ENCODE measurements at regions not wholly inside any gene's neighbourhood (a gene's known extent, or its start where the extent isn't known, plus 50 kb on each side); places are given as distances from the start of the nearest gene placed in this dataset.

DNA sequence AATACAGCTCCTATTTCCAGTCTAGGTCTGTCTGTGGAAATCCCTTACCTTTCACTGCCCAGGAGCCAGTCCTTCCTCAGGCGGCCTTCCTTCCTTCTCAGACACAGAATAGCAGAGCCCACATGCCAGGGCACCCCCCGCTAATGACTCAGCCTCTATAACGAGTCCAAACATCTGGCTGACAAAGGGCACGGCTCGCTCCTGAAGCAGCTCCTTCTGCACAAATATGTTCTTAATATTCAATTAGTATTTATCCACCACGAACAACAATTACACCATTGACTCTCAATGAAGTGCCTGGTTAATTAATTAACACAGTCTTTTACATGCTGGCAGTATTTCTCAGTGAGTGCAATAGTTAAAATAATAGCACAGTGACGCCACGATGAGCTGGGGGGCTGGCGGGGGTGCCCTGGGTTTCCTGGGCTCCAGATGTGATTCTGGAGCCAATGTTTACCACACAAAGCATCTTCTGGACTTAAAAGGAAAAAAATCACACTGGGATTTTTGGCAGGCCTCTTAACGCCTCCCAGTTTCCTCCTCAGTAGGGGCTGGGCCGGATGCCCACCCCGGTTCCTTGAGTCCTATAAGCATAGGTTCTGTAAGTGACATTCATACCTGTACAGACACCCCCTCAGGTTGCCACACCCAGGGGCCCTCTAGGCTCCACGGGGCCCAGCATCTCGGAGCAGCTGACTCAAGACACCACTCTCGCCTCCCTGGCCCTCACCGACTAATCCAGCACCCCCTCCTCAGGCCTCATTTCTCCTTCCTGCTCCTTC is 158.6 kb upstream of the MLN start:
- no peaks in the 10 kb centered on the region for H3K79me2 ChIP-seq (ENCODE audit: insufficient read depth, low read length)
- TF ChIP-seq, protein P1, sequence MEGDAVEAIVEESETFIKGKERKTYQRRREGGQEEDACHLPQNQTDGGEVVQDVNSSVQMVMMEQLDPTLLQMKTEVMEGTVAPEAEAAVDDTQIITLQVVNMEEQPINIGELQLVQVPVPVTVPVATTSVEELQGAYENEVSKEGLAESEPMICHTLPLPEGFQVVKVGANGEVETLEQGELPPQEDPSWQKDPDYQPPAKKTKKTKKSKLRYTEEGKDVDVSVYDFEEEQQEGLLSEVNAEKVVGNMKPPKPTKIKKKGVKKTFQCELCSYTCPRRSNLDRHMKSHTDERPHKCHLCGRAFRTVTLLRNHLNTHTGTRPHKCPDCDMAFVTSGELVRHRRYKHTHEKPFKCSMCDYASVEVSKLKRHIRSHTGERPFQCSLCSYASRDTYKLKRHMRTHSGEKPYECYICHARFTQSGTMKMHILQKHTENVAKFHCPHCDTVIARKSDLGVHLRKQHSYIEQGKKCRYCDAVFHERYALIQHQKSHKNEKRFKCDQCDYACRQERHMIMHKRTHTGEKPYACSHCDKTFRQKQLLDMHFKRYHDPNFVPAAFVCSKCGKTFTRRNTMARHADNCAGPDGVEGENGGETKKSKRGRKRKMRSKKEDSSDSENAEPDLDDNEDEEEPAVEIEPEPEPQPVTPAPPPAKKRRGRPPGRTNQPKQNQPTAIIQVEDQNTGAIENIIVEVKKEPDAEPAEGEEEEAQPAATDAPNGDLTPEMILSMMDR (IDR thresholded peaks at IDR 0.05; ENCODE audit: low read length), result no peak
- no peak for TF ChIP-seq EZH2 (IDR thresholded peaks at IDR 0.05; ENCODE audit: borderline replicate concordance, low read length)
- H3K27me3 ChIP-seq (ENCODE audit: insufficient read depth, low read length), result no peaks in the 10 kb centered on the region
- no peak overlapping the region for H3K9ac ChIP-seq (ENCODE audit: low read length)
- H3K36me3 ChIP-seq (ENCODE audit: insufficient read depth, low read length), result no peaks in the 10 kb centered on the region
- H3K4me3 ChIP-seq (ENCODE audit: low read depth, low read length, poor library complexity, severe bottlenecking), result no peak overlapping the region
- no peaks in the 10 kb centered on the region for H3K9me3 ChIP-seq (ENCODE audit: low read length)
- H2AFZ ChIP-seq (ENCODE audit: low read length), result no peak overlapping the region
- no peaks in the 10 kb centered on the region for H4K20me1 ChIP-seq (ENCODE audit: insufficient read depth, low read length)
- no peaks in the 10 kb centered on the region for H3K9me2 ChIP-seq (ENCODE audit: low read depth, low read length)
- H3K4me1 ChIP-seq (ENCODE audit: insufficient read depth, low read length, severe bottlenecking), result no peaks in the 10 kb centered on the region
- no peaks in the 10 kb centered on the region for H3F3A ChIP-seq (ENCODE audit: insufficient read depth, low read length)
- no peak overlapping the region for H3K4me2 ChIP-seq (ENCODE audit: low read length)
- no peak overlapping the region for H3K27ac ChIP-seq (ENCODE audit: low read depth, low read length, poor library complexity, severe bottlenecking)

DNA sequence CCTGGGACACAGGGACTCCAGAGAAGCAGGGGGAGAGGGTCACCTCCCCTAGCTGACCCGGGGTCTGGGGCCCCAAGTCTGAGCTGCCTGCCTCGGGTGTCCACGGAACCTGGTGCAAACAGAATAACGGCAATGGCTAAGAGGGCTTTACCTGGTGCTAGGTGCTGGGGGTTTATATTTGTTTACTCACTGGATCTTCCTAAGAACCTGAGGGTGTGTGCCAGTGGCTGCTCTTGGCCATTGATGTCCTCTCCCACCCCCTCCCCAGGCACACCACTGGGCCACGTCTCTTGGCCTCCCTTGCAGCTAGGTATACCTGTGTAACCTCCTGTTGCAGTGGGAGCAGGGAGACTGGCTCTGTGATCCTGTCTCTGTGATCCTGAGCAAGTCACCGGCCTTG is 157.9 kb upstream of the MLN start:
- Histone ChIP-seq H3K9me2 (ENCODE audit: low read depth, low read length) (no peaks in the 10 kb centered on the region), H3K36me3 (ENCODE audit: insufficient read depth, low read length) (no peaks in the 10 kb centered on the region), H3K27ac (ENCODE audit: low read depth, low read length, poor library complexity, severe bottlenecking) (no peak overlapping the region), H3K79me2 (ENCODE audit: insufficient read depth, low read length) (no peaks in the 10 kb centered on the region), H3K4me1 (ENCODE audit: insufficient read depth, low read length, severe bottlenecking) (no peaks in the 10 kb centered on the region), H2AFZ (ENCODE audit: low read length) (no peak overlapping the region), H3K4me3 (ENCODE audit: low read depth, low read length, poor library complexity, severe bottlenecking) (no peak overlapping the region), H4K20me1 (ENCODE audit: insufficient read depth, low read length) (no peaks in the 10 kb centered on the region), H3K27me3 (ENCODE audit: insufficient read depth, low read length) (no peaks in the 10 kb centered on the region), H3K9me3 (ENCODE audit: low read length) (no peaks in the 10 kb centered on the region), H3K9ac (ENCODE audit: low read length) (no peak overlapping the region), H3F3A (ENCODE audit: insufficient read depth, low read length) (no peaks in the 10 kb centered on the region), H3K4me2 (ENCODE audit: low read length) (no peak overlapping the region)
- TF ChIP-seq, protein P1 (IDR thresholded peaks at IDR 0.05; ENCODE audit: low read length), result no peak
- TF ChIP-seq EZH2 (IDR thresholded peaks at IDR 0.05; ENCODE audit: borderline replicate concordance, low read length), result no peak

DNA sequence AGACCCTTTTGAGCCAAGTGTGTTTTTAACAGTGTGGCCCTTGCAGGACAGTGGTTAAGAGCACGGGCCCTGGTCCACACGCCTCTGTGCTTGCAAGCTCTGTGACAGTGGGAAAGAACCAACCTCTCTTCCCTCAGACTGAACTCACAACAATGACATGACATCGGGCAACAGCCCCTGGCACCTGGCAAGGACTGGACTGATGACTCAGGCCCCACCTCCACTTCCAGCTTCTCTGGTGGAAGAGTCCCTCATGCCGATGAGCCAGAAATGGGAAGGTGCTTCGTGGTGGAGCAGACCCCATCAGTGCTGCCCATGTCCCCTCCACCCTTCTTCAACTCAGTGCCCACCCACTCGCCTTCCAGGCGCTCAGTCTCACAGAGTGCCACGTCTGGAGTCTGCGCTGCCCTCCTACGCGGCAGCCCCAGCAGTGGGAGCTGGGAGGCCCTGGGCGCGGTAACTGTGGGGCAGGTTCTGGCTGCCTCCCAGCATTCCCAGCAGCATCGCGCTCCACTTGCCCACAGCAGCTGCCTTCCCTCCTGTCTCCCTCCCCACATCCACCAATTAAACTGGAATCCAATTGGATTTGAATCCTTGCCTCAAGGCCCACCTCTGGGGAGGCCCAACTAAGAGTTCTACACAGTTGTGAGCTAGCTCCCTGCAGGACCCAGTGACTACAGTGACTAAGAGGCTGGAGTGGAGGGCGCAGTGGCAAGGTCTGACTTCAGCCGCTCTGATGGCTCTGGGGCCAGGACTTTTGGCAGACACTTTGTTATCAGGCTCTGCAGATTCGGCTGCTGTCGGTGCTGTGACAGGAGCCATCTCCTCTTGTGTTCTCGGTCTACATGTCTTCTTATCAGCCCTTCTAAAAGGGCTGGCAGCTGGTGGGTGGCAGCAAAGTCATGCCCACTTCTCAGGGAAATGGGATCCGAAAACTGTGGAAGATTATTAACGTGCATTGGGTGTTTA is 156.8 kb upstream of the MLN start:
- Histone ChIP-seq H3K9me3 (ENCODE audit: low read length) (no peaks in the 10 kb centered on the region), H3K9ac (ENCODE audit: low read length) (no peak overlapping the region), H3K27me3 (ENCODE audit: insufficient read depth, low read length) (no peaks in the 10 kb centered on the region), H3K36me3 (ENCODE audit: insufficient read depth, low read length) (no peaks in the 10 kb centered on the region), H3K4me1 (ENCODE audit: insufficient read depth, low read length, severe bottlenecking) (no peaks in the 10 kb centered on the region), H3F3A (ENCODE audit: insufficient read depth, low read length) (no peaks in the 10 kb centered on the region), H3K9me2 (ENCODE audit: low read depth, low read length) (no peaks in the 10 kb centered on the region), H3K4me3 (ENCODE audit: low read depth, low read length, poor library complexity, severe bottlenecking) (no peak overlapping the region), H2AFZ (ENCODE audit: low read length) (no peak overlapping the region), H4K20me1 (ENCODE audit: insufficient read depth, low read length) (no peaks in the 10 kb centered on the region), H3K27ac (ENCODE audit: low read depth, low read length, poor library complexity, severe bottlenecking) (no peak overlapping the region), H3K4me2 (ENCODE audit: low read length) (no peak overlapping the region), H3K79me2 (ENCODE audit: insufficient read depth, low read length) (no peaks in the 10 kb centered on the region)
- TF ChIP-seq EZH2 (IDR thresholded peaks at IDR 0.05; ENCODE audit: borderline replicate concordance, low read length), result no peak
- TF ChIP-seq, protein P1 (IDR thresholded peaks at IDR 0.05; ENCODE audit: low read length), result no peak

All from OCI-LY1 (cell line).